ENCODE measurements at regions not wholly inside any gene's neighbourhood (a gene's known extent, or its start where the extent isn't known, plus 50 kb on each side); places are given as distances from the start of the nearest gene placed in this dataset.

DNA sequence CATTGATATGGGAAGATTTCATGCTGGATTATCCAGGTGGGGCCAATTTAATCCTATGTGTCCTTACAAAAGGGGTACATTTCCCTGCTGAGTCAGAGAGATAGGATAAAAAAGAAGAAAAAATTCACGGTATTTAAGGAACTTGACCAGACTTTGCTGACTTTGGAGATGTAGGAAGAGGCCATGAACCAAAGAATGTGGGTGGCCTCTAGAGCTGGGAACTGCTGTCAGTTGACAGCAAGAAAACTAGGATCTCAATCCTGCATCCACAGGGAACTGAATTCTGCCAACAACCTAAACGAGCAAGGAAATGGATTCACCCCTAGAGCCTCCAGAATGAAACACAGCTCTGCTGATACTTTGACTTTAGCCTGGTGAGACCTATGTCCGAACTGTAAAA lies 148.1 kb upstream of the SLC24A5 start:
- TF ChIP-seq POLR2AphosphoS5 (IDR thresholded peaks at IDR 0.05): no peak
- TF ChIP-seq, protein P1, sequence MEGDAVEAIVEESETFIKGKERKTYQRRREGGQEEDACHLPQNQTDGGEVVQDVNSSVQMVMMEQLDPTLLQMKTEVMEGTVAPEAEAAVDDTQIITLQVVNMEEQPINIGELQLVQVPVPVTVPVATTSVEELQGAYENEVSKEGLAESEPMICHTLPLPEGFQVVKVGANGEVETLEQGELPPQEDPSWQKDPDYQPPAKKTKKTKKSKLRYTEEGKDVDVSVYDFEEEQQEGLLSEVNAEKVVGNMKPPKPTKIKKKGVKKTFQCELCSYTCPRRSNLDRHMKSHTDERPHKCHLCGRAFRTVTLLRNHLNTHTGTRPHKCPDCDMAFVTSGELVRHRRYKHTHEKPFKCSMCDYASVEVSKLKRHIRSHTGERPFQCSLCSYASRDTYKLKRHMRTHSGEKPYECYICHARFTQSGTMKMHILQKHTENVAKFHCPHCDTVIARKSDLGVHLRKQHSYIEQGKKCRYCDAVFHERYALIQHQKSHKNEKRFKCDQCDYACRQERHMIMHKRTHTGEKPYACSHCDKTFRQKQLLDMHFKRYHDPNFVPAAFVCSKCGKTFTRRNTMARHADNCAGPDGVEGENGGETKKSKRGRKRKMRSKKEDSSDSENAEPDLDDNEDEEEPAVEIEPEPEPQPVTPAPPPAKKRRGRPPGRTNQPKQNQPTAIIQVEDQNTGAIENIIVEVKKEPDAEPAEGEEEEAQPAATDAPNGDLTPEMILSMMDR (IDR thresholded peaks at IDR 0.05; ENCODE audit: poor library complexity, severe bottlenecking): no peak
- TF ChIP-seq, protein P2, sequence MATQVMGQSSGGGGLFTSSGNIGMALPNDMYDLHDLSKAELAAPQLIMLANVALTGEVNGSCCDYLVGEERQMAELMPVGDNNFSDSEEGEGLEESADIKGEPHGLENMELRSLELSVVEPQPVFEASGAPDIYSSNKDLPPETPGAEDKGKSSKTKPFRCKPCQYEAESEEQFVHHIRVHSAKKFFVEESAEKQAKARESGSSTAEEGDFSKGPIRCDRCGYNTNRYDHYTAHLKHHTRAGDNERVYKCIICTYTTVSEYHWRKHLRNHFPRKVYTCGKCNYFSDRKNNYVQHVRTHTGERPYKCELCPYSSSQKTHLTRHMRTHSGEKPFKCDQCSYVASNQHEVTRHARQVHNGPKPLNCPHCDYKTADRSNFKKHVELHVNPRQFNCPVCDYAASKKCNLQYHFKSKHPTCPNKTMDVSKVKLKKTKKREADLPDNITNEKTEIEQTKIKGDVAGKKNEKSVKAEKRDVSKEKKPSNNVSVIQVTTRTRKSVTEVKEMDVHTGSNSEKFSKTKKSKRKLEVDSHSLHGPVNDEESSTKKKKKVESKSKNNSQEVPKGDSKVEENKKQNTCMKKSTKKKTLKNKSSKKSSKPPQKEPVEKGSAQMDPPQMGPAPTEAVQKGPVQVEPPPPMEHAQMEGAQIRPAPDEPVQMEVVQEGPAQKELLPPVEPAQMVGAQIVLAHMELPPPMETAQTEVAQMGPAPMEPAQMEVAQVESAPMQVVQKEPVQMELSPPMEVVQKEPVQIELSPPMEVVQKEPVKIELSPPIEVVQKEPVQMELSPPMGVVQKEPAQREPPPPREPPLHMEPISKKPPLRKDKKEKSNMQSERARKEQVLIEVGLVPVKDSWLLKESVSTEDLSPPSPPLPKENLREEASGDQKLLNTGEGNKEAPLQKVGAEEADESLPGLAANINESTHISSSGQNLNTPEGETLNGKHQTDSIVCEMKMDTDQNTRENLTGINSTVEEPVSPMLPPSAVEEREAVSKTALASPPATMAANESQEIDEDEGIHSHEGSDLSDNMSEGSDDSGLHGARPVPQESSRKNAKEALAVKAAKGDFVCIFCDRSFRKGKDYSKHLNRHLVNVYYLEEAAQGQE (IDR thresholded peaks at IDR 0.05; ENCODE audit: borderline replicate concordance): no peak
- no peak for TF ChIP-seq TAF1 (IDR thresholded peaks at IDR 0.05; ENCODE audit: low read depth)
- no peak for TF ChIP-seq EZH2 (IDR thresholded peaks at IDR 0.05; ENCODE audit: borderline replicate concordance, insufficient read depth, low read length, poor library complexity, severe bottlenecking)
- TF ChIP-seq EP300 (conservative IDR thresholded peaks at IDR 0.05; ENCODE audit: poor library complexity, severe bottlenecking): no peak
- no peak for TF ChIP-seq MXI1 (conservative IDR thresholded peaks at IDR 0.05; ENCODE audit: poor library complexity, severe bottlenecking)
- TF ChIP-seq RAD21 (conservative IDR thresholded peaks at IDR 0.05): no peak
- TF ChIP-seq SMC3 (conservative IDR thresholded peaks at IDR 0.05; ENCODE audit: poor library complexity): no peak
